GM13976 (cell line): ENCODE measurements at regions not wholly inside any gene's neighbourhood (a gene's known extent, or its start where the extent isn't known, plus 50 kb on each side); places are given as distances from the start of the nearest gene placed in this dataset.
"Not testable (repeated sequence)": the region's sequence is repeated elsewhere in the genome, so short reads cannot be mapped to it uniquely, and the experiment has no call there.

ENCODE experiments used
- DNase-seq: peaks from one replicate; pipeline ENCODE4 v3.0.0; 2012; ENCODE audit warnings: low spot score
- in situ Hi-C: fragments of 300-500 bp; cut with MboI; formaldehyde crosslinking; loops from one replicate; pipeline ENCODE4 v1.12.0; 2022; ENCODE audit warnings: low sequenced_read_pairs, mixed read lengths, inconsistent platforms; ENCODE audit not compliant: unreplicated experiment
- TF ChIP-seq, protein P1 (sequence below): IDR thresholded peaks from 2 replicates; pipeline ENCODE4 v1.5.1; 2012; ENCODE audit warnings: borderline replicate concordance, mild to moderate bottlenecking; ENCODE audit not compliant: insufficient read depth; ENCODE audit errors: extremely low read depth, missing control alignments, control extremely low read depth

DNA sequence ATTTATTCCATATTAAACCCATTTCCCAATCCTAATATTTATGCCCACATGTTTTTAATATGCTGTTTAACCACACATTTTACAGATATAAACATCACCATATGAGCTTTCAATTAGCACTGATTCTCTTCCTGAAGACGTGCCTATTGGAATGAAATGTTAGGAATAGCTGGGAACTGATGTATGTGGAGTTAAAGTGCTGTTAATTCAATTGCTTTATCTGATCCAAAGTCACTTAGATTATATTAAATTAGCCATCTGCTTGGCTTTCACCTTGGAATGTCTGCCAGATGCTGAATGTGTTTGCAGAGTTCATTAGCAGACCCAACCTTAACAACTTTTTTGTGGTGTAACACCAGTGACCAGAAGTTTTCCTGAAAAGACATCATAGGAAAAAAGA lies 942.9 kb upstream of the KLHL29 start:
- TF ChIP-seq, protein P1, sequence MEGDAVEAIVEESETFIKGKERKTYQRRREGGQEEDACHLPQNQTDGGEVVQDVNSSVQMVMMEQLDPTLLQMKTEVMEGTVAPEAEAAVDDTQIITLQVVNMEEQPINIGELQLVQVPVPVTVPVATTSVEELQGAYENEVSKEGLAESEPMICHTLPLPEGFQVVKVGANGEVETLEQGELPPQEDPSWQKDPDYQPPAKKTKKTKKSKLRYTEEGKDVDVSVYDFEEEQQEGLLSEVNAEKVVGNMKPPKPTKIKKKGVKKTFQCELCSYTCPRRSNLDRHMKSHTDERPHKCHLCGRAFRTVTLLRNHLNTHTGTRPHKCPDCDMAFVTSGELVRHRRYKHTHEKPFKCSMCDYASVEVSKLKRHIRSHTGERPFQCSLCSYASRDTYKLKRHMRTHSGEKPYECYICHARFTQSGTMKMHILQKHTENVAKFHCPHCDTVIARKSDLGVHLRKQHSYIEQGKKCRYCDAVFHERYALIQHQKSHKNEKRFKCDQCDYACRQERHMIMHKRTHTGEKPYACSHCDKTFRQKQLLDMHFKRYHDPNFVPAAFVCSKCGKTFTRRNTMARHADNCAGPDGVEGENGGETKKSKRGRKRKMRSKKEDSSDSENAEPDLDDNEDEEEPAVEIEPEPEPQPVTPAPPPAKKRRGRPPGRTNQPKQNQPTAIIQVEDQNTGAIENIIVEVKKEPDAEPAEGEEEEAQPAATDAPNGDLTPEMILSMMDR, result no peak
- no peak for DNase-seq
- in situ Hi-C loops, result no loop called here

GRCh38 chr2:22444281-22444680 lies 940.7 kb upstream of the KLHL29 start:
- in situ Hi-C loops, result no loop called here
- DNase-seq, result no peak
- TF ChIP-seq, protein P1, result no peak

DNA sequence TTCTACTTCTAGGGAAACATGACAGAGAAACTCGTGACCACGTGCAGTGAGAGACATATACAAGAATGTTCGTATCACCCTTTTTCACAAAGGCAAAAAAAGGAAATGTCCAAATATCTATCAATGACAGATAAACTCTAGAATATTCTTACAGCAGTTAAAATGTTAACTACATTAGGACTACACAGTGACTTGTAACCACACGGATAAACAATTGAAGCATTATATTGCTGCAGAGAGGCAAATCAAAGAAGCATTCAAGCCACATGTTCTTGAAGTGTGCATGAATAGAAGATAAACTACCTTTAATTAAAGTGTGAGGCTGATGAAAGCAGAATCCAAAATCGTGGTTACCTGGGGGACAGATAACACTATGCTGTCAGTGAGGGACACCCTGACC lies 935.3 kb upstream of the KLHL29 start:
- in situ Hi-C loops, result no loop called here
- DNase-seq, result no peak
- TF ChIP-seq, protein P1, result no peak

DNA sequence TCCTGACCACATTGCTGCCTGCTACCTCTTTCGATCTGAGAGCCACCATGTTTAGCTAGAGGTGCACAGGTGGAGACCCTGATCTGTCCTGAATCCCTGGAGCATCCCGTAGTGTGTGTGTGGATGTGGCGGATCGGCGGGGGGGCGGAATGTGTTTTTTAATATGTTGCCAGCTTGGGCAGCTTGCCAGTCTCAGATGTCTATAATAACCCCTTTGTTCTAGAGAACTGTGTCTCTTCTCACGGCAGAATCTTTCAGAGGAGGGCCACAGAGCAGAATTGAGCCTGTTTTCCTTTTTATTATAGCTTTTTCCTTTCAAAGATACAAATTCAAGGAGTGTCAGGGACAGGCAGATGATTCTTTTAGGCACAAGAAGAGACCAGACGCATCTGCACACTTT lies 934.1 kb upstream of the KLHL29 start:
- in situ Hi-C loops, result no loop called here
- DNase-seq, result no peak
- TF ChIP-seq, protein P1, result no peak

- TF ChIP-seq, protein P1, result no peak
- DNase-seq, result no peak
- in situ Hi-C loops, result no loop called here
Measured at GRCh38 chr2:22454826-22455485, 930.0 kb upstream of the KLHL29 start.

DNA sequence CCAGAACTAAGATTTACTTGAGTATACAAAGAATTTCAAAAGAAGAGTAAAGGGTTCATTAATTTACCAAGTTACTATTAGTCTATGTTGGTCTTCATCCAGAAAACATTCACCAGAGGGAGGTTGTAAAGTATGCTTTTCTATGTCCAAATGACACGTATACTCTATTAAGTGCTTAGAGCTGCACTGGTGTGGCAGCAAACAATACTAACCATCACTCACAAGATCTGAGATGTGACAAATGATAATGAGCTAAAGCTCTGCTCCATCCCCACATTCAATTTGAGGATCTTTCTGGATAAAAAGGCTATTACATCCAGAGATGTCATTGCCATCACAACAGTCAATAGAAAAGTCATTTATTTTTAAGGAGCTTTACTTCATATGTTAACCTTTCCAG lies 926.5 kb upstream of the KLHL29 start:
- TF ChIP-seq, protein P1, result no peak
- in situ Hi-C loops, result no loop called here
- DNase-seq, result no peak

- DNase-seq, in situ Hi-C loops: not testable (repeated sequence)
Measured at GRCh38 chr2:22475103-22475502, 909.9 kb upstream of the KLHL29 start.
